CD4-positive, alpha-beta T cell treated with Interleukin-15 for 1 hour (primary cell): ENCODE measurements at regions not wholly inside any gene's neighbourhood (a gene's known extent, or its start where the extent isn't known, plus 50 kb on each side); places are given as distances from the start of the nearest gene placed in this dataset.

Experiments
- DNase-seq: peaks from one replicate; pipeline ENCODE4 v3.0.0-alpha.2; 2020

DNA sequence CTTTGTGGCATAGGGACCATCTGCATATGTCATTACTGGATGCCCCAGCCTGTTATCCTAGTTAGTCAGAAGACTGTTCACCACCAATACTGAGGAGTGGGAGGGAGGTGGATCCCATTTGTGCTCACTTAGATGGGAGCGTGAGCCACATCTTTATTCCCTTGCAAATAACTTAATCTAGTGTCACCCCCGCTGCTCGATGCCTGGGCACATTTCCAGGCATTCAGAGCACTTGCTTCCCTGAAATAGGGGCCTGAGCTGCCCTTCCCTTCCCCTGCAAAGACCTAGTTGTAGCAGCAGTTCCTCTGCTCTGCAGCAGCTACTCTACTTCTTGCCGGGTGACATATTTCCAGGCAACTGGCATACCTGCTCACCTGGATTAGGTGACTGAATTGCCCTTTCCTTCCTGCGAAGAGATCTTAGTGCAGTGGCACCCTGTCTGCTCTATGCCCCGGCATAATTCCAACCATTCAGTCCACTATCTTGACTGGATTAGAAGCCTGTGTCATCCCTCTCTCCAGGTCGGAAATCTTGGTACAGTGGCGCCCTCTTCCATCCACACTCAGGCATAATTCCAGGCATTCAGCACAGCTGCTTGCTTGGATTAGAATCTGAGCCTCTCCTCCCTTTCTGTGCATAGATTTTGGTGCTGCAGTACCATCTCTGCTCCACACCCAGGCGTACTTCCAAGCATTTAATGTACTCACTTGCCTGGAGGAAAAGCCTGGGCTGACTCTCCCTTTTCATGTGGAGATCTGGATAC is 1389.1 kb upstream of the TMEFF2 start:
- no peak for DNase-seq

GRCh38 chr2:193581807-193582206 is 1387.1 kb upstream of the TMEFF2 start:
- DNase-seq: no peak

DNA sequence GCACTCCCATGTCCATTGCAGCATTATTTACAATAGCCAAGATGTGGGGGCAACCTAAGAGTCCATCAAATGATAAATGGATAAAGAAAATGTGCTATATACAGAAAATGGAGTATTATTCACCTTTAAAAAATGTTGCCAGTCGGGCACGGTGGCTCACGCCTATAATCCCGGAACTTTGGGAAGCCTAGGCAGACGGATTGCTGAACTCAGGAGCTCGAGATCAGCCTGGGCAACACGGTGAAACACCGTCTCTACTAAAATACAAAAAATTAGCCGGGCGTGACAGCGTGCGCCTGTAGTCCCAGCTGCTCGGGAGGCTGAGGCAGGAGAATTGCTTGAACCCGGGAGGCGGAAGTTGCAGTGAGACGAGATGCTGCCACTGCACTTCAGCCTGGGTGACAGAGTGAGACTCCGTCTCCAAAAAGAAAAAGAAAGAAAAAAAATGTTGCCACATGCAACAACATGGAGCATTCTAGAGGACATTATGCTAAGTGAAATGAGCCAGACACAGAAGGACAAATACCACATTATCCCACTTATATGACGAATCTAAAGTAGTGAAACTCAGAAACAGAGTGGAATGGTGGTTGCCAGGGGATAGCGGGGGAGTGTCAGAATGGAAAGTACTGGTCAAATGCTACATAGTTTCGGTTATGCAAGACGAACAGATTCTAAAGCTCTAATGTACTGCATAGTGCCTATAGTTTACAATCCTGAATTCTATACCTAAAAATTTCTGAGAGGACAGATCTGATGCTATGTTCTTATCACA is 1385.6 kb upstream of the TMEFF2 start:
- no peak for DNase-seq

- no peak for DNase-seq
These were observed 1372.2 kb upstream of the TMEFF2 start for GRCh38 chr2:193566886-193567285.

GRCh38 chr2:193566276-193566675 is 1371.5 kb upstream of the TMEFF2 start:
- no peak for DNase-seq

DNA sequence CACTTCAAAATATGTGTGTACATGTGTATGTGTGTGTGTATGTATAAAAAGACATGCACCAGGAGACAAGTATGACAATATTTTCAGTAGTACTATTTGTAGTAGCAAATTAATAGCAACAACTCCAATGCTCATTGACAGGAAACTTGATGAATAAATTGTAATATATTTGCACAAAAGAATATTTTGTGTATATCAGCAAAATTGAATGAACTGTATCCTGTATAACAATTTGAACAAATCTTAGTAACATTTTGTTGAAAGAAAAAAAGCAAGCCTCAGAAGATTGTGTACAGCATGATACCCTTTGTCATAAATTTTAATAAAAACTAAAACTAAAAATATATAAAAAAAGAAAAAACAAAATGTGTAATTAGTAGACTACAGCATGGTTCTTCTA is 1367.3 kb upstream of the TMEFF2 start:
- no peak for DNase-seq

DNA sequence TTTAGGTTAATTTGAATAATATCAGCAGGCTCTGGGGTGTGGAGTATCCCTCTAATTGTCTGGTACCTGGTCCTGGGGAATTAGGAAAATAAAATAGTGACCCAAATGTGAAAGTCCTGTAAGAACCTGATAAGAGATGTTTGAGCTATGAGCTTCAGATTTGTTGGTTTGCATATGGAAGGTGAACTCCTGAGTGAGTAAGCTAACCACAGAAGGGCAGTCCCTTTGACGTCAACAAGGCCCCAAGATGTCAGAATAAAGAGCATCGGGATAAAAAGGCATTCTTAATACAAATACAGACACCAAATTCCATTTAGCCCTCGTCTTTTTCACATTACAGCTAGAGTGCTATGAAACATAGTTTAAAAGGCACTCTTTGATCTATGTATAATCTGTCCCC is 1366.3 kb upstream of the TMEFF2 start:
- no peak for DNase-seq

DNA sequence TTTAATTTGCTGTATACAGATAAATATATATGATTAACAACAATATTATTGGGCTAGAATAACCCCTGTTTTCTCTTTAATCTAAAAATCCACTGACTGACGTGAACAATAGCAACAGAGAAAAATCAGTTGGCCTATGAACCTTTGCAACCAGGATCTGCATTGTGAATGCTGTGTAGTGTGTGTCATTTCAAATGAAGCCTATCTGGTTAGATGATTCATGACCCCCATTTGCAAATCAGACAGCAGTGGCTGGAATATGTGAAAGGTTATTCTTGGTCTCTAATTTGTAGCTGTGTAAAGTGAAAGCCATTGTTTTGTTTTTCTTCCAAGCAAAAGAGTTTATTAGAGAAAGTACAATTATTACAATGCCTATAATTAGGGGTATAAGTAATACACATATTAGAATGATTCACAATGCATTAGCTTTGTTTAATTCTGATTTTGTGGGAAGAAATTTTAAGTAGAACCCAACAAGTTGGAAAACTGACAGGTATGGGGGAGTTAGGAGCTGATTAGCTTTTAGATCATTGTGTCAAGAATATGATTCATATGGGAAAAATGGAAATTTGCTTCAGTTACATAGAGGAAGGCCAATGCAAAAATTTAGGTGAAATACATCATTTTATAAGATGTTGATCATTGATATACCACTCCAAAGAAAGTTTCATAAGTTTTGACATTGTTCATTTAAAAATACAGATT is 1362.2 kb upstream of the TMEFF2 start:
- DNase-seq: no peak

DNA sequence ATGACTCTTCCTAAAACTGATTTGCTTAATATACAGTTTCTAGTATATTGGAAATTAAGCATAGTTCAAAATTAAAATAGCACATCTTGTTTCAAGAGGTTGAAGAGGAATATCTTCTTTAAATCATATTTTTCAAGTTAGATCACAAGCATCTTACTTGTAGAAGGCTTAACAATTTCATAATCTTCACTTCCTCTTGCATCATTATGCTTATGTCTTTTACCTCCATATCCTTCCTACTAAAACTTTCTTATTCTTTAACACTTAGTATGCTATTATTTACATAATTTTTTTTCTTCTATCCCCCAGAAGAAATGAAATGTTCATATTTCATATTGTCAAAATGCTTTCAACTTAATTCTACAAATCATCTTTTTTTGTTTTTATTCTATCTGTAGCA is 1354.9 kb upstream of the TMEFF2 start:
- DNase-seq: no peak

DNA sequence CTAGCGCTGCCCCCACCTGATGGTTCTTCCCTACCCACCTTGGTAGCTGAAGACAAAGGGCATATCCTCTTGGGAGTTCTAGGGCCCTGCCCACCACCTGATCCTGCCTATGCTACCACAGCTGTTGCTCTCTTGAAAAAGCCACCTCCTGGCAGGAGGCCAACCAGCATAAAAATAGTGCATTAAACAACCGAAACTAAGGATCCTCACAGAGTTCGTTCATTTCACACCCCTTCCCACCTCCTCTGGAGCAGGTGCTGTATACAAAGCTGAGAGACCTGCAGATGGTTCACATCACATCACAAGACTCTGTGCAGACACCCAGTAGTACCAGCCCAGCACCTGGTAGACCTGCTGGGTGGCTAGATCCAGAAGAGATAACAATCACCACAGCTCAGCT is 1348.0 kb upstream of the TMEFF2 start:
- no peak for DNase-seq

GRCh38 chr2:193539188-193539587 is 1344.5 kb upstream of the TMEFF2 start:
- no peak for DNase-seq

- DNase-seq: no peak
These were observed 1343.3 kb upstream of the TMEFF2 start for GRCh38 chr2:193538061-193538460.

- DNase-seq: no peak
These were observed 1342.8 kb upstream of the TMEFF2 start for GRCh38 chr2:193537531-193537930.

DNA sequence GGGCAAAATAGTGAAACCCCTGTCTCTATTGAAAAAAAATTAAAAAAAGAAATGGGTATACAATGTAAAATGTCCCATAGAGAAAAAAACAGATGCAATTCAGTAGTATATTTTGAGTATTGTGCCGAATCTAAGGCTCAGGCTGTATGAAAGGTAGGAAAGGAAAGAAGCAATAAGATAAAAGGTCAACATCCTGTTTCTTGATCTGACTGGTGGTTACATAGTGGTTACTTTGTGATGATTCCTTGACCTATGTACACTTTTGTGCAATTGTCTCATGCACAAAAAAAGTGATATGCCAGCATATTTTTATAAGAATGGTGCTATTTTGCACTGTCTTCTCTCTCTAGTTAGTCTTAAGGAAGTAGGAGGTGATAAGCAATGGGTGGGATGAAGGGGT is 1333.7 kb upstream of the TMEFF2 start:
- DNase-seq: no peak

DNA sequence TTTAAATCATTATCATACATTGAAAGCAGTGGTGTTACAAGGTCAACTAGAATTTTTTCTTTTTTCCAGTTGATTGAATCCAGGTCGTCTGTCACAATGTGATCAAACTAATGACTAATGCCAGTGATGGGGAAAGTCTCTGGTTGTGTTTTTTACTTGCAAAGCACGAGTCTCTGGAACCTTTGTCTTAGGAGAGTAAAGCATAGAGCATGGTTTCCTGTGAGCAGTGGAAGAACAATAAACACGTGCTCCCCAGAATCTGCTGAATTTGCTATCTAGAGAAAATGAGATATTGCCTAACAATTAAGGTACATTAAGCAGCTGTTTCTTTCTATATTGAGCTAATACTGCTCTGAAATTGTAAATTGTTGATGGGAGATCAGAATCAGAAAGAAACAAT is 1332.4 kb upstream of the TMEFF2 start:
- DNase-seq: no peak

DNA sequence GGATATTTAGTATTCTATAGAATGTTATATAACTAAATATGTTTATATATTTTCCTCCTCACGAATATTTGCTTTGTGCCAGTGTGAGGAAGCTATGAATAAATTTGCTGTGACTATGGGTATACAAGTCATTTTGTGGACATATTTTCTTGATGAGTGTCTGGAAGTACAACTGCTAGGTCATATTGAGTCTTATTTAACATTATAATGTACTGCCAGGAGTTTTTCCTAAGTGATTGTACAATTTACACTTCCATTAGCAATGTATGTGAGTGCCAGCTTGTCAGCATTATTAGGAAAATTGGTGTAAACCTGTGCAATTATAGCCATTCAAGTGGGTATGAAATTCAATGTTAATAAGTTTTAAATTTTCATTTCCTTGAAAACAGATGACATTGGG is 1328.9 kb upstream of the TMEFF2 start:
- no peak for DNase-seq

DNA sequence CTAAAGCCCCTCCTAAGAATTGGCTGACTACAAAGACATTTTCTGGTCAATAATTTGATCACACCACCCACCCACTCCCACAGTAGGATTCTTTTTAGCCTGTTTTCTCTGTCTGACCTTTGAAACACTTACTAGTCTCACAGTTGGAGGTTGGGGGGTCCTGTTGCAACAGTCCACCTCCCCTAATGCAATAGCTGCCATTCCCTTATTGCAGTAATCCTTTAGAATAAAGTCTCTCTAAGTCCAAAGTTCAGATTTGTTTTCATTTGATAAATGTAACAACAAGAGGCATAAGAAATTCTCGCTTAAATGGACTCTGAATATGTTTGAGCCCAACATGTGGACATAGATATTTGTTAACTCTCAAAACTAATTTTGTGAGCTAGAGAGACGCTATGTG is 1326.8 kb upstream of the TMEFF2 start:
- no peak for DNase-seq

DNA sequence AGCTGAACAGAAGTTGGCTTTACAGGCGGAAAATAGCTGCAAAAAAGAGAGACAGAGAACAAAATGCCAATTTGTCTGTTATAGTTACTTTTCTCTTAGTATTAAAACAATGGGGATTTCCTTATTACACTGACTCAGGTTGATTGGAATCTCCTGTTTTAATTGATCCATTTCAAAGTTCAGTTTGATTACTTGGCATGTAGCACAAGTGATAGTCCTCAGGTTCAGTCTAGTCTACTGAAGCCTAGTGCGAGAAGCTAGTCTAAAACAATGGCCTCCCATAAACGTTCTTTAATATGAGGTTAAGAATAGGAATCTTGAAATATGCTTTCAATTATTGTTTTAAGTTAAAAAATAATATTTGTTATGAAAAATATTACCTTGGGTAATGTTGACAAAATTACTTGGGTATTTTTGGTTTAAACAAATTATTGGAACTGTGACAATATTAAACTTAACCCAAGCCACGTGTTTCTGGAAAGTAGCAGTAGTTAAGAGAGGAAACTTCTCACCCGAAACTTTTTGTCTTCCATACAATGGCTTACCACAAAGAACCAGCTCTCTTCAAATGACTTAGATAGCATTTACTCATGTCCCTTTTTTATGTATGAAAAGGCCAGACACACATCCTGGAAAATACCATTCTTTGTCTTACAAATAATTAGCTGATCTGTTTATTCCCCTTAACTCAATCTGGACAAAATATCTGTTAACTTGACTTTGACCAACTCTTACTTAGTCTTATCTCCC is 1326.2 kb upstream of the TMEFF2 start:
- DNase-seq: no peak

GRCh38 chr2:193518041-193518817 is 1323.5 kb upstream of the TMEFF2 start:
- DNase-seq: no peak

DNA sequence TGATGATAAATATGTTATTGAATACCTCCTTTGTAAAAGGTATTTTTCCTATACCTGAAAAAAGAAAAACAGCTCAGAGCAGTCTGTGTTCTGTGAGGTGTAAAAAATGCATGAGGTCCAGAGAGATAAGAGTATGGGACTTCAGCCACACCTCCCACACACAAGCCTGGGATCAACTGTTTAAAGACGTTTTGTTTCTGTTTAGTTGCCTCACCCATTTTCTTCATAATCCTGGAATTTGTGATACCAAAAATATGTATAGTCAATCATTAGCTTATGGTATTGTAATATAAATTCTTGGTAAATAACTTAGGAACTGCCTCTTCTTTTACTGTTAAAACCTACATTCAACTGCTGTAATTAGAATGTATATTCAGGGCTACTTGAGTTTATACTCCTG is 1322.9 kb upstream of the TMEFF2 start:
- DNase-seq: no peak

- no peak for DNase-seq
These were observed 1311.3 kb upstream of the TMEFF2 start for GRCh38 chr2:193506035-193506434.

DNA sequence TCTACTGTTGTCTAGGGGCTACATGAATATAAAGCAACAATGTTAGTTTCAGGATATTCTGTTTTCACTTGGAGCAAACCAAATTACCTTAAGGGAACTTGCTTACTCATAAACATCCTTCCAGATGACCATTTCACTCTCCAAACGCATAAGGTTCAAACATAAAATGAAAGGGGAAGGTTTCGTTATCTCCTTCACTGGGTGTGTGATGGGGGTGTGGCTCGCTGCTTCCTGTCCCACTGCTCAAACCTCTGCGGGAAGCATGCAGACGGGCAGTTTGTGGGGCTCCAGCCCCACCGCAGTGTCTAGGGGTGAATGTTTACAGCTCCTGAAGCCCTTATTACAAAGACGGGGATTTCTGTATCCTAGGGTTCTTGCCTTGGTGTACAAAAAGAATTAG is 1310.9 kb upstream of the TMEFF2 start:
- no peak for DNase-seq
